Panc1 (cell line): ENCODE measurements at regions not wholly inside any gene's neighbourhood (a gene's known extent, or its start where the extent isn't known, plus 50 kb on each side); places are given as distances from the start of the nearest gene placed in this dataset.

Experiments
- ATAC-seq: fragments of 200-7000 bp; cut with Tn5 transposase; 2 replicates; pipeline ENCODE4 v1.9.1; 2020; ENCODE audit warnings: mild to moderate bottlenecking, moderate library complexity
- BruUV-seq: library from RNA; stranded (reverse); fragments of 400-500 nt; replicated peaks from 2 replicates; lab custom pipeline; 2021; lab: Mats Ljungman, UMichigan
- CTCF ChIA-PET: fragments of 300-600 bp; sonication (Branson Sonifier 250); formaldehyde crosslinking; loops from one replicate; lab custom pipeline; 2022; ENCODE audit warnings: antibody characterized with exemption; lab: Charles Lee
- POLR2A ChIA-PET: fragments of 300-600 bp; sonication (Branson Sonifier 250); formaldehyde crosslinking; loops from one replicate; lab custom pipeline; 2022; ENCODE audit warnings: antibody characterized with exemption; lab: Charles Lee
- DNase-seq: peaks from one replicate; pipeline ENCODE4 v3.0.0-alpha.2; 2010; ENCODE audit warnings: low read depth, low spot score
- H3K27ac ChIP-seq: 2 replicates; pipeline ENCODE4 v1.5.1; 2011; ENCODE audit warnings: mild to moderate bottlenecking, low read length, inconsistent platforms
- H3K27me3 ChIP-seq: fragments of 200-500 bp; sonication (Bioruptor generic); 2 replicates; pipeline ENCODE4 v1.6.0; 2014; ENCODE audit warnings: low read length, inconsistent platforms; ENCODE audit not compliant: control insufficient read depth, insufficient read depth
- H3K36me3 ChIP-seq: fragments of 200-500 bp; sonication (Bioruptor generic); 2 replicates; pipeline ENCODE4 v1.5.1; 2014; ENCODE audit warnings: inconsistent platforms, mild to moderate bottlenecking, low read length, moderate library complexity; ENCODE audit not compliant: control insufficient read depth, insufficient read depth
- H3K4me1 ChIP-seq: 2 replicates; pipeline ENCODE4 v1.5.1; 2011; ENCODE audit warnings: inconsistent platforms, mild to moderate bottlenecking, low read length, moderate library complexity; ENCODE audit not compliant: control insufficient read depth, insufficient read depth
- H3K4me3 ChIP-seq, 2 experiments: 2 replicates each; pipeline ENCODE4 v1.5.1; 2011 to 2012; ENCODE audit warnings: low read depth in 2 of 2, low read length in 2 of 2, mild to moderate bottlenecking in 2 of 2, inconsistent platforms in 1 of 2, moderate library complexity in 1 of 2
- H3K9me3 ChIP-seq: fragments of 200-500 bp; sonication (Bioruptor generic); 2 replicates; pipeline ENCODE4 v1.5.1; 2014; ENCODE audit warnings: low read depth, mild to moderate bottlenecking, inconsistent platforms, low read length, moderate library complexity; ENCODE audit not compliant: control insufficient read depth, insufficient read depth
- POLR2AphosphoS5 ChIP-seq: IDR thresholded peaks from 2 replicates; pipeline ENCODE4 v1.6.1; 2012; ENCODE audit warnings: mild to moderate bottlenecking, low read depth, low read length, moderate library complexity
- SIN3A ChIP-seq: IDR thresholded peaks from 2 replicates; pipeline ENCODE4 v1.6.1; 2012; ENCODE audit warnings: low read depth, mild to moderate bottlenecking, low read length, moderate library complexity, borderline replicate concordance; ENCODE audit not compliant: insufficient read depth
- TCF7L2 ChIP-seq: IDR thresholded peaks from 2 replicates; pipeline ENCODE4 v1.6.1; 2011; ENCODE audit warnings: mild to moderate bottlenecking, low read depth, low read length, inconsistent platforms
- in situ Hi-C: cut with HindIII; loops from 2 replicates; pipeline ENCODE4 v1.10.0; 2016; ENCODE audit warnings: low sequenced_read_pairs, low pct_unique_long_range_greater_than_20kb
- intact Hi-C: fragments of 100-400 bp; cut with micrococcal nuclease; formaldehyde crosslinking; loops from one replicate; pipeline ENCODE4 v1.10.0; 2022; ENCODE audit not compliant: unreplicated experiment
- TF ChIP-seq, protein P1 (sequence below), 2 experiments: IDR thresholded peaks; 2 replicates each; pipeline ENCODE4 v1.6.1; 2011 to 2012; ENCODE audit warnings: low read depth in 2 of 2, control low read depth in 1 of 2, low read length in 1 of 2, mild to moderate bottlenecking in 1 of 2, moderate library complexity in 1 of 2; ENCODE audit not compliant: insufficient read depth in 1 of 2
- TF ChIP-seq, protein P2 (sequence below): fragments of 450-650 bp; IDR thresholded peaks from 2 replicates; pipeline ENCODE4 v1.5.1; 2017; ENCODE audit warnings: mild to moderate bottlenecking

DNA sequence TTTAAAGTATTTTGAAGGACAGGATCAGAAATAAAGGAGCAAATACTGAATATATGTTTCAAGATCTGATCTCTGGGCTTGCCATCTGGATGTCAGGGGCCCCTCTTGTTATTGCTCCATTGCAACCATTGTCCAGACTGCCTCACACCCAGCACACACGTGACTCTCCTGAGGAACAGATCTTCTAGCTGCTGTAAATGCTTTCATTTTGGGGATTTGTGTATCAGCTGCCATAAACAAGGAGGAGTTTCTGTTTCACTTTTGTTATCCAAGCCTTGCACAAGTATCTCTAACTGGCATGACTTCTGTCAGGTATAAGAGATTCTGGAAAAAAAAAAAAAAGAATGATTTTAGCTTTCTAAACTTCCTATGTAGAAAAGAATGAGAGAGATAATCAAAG lies 1624.1 kb upstream of the PRR20A start:
- DNase-seq, result no peak
- ChIA-PET POLR2A (no interaction called here), CTCF (no interaction called here)
- BruUV-seq, result no TSS peak
- H3K4me3 ChIP-seq, result no peak overlapping the region
- no peak overlapping the region for H3K27ac ChIP-seq
- no peaks in the 10 kb centered on the region for H3K27me3 ChIP-seq
- no peaks in the 10 kb centered on the region for H3K4me1 ChIP-seq
- no peaks in the 10 kb centered on the region for H3K9me3 ChIP-seq
- no peak for ATAC-seq
- intact Hi-C loops, result no loop called here
- H3K36me3 ChIP-seq, result no peaks in the 10 kb centered on the region
- no peak for TF ChIP-seq POLR2AphosphoS5
- TF ChIP-seq TCF7L2, result no peak
- no peak for TF ChIP-seq SIN3A
- TF ChIP-seq, protein P1, sequence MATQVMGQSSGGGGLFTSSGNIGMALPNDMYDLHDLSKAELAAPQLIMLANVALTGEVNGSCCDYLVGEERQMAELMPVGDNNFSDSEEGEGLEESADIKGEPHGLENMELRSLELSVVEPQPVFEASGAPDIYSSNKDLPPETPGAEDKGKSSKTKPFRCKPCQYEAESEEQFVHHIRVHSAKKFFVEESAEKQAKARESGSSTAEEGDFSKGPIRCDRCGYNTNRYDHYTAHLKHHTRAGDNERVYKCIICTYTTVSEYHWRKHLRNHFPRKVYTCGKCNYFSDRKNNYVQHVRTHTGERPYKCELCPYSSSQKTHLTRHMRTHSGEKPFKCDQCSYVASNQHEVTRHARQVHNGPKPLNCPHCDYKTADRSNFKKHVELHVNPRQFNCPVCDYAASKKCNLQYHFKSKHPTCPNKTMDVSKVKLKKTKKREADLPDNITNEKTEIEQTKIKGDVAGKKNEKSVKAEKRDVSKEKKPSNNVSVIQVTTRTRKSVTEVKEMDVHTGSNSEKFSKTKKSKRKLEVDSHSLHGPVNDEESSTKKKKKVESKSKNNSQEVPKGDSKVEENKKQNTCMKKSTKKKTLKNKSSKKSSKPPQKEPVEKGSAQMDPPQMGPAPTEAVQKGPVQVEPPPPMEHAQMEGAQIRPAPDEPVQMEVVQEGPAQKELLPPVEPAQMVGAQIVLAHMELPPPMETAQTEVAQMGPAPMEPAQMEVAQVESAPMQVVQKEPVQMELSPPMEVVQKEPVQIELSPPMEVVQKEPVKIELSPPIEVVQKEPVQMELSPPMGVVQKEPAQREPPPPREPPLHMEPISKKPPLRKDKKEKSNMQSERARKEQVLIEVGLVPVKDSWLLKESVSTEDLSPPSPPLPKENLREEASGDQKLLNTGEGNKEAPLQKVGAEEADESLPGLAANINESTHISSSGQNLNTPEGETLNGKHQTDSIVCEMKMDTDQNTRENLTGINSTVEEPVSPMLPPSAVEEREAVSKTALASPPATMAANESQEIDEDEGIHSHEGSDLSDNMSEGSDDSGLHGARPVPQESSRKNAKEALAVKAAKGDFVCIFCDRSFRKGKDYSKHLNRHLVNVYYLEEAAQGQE (IDR thresholded peaks at IDR 0.05; ENCODE audit: insufficient read depth in 1 of 2, low read depth in 2 of 2, low read length in 1 of 2), result no peak
- TF ChIP-seq, protein P2, sequence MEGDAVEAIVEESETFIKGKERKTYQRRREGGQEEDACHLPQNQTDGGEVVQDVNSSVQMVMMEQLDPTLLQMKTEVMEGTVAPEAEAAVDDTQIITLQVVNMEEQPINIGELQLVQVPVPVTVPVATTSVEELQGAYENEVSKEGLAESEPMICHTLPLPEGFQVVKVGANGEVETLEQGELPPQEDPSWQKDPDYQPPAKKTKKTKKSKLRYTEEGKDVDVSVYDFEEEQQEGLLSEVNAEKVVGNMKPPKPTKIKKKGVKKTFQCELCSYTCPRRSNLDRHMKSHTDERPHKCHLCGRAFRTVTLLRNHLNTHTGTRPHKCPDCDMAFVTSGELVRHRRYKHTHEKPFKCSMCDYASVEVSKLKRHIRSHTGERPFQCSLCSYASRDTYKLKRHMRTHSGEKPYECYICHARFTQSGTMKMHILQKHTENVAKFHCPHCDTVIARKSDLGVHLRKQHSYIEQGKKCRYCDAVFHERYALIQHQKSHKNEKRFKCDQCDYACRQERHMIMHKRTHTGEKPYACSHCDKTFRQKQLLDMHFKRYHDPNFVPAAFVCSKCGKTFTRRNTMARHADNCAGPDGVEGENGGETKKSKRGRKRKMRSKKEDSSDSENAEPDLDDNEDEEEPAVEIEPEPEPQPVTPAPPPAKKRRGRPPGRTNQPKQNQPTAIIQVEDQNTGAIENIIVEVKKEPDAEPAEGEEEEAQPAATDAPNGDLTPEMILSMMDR, result no peak
- in situ Hi-C loops, result no loop called here

DNA sequence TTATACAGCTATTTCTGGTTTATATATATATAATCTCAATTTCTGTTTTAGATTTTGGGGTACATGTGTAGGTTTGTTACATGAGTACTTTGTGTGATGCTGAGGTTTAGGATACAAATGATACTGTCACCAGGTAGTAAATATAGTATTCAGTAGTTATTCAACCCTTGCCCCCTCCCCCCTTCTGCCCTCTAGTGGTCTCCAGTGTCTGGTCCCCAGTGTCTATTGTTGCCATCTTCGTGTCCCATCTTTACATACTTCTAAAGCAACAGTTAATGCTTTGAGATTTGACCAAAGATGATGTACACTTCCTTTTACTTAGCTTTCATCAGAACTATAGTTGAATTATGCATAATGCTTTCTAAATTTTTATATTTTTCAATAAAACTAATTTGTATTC lies 1623.4 kb upstream of the PRR20A start:
- Histone ChIP-seq H3K9me3 (no peaks in the 10 kb centered on the region), H3K36me3 (no peaks in the 10 kb centered on the region), H3K27ac (no peak overlapping the region), H3K4me3 (no peak overlapping the region), H3K27me3 (no peaks in the 10 kb centered on the region), H3K4me1 (no peaks in the 10 kb centered on the region)
- intact Hi-C loops (no loop called here), in situ Hi-C loops (no loop called here)
- TF ChIP-seq, protein P2, result peak; percentile 17; the same call in 1 of the 2 replicates
- TF ChIP-seq SIN3A (no peak), POLR2AphosphoS5 (no peak)
- ATAC-seq, result no peak
- ChIA-PET POLR2A (no interaction called here), CTCF (no interaction called here)
- no peak for DNase-seq
- no TSS peak for BruUV-seq
